Esophagus muscularis mucosa (tissue), 4 donors: ENCODE measurements at regions not wholly inside any gene's neighbourhood (a gene's known extent, or its start where the extent isn't known, plus 50 kb on each side); places are given as distances from the start of the nearest gene placed in this dataset.

Experiments
- EP300 ChIP-seq: sonication (generic); formaldehyde crosslinking; IDR thresholded peaks from one replicate; pipeline ENCODE4 v1.6.1; 2017; ENCODE audit warnings: antibody characterized with exemption
- POLR2A ChIP-seq: fragments of 450-650 bp; IDR thresholded peaks from one replicate; pipeline ENCODE4 v1.6.1; 2017; ENCODE audit warnings: antibody characterized with exemption, moderate library complexity, mild to moderate bottlenecking, low read depth
- TF ChIP-seq, protein P1 (sequence below), 3 experiments: fragments of 200-600 bp in 2 of 3; fragments of 450-650 bp in 1 of 3; sonication (generic) in 2 of 3; IDR thresholded peaks; one replicate each; pipeline ENCODE4 v1.5.1; 2017 to 2019; ENCODE audit warnings: antibody characterized with exemption in 3 of 3, mild to moderate bottlenecking in 2 of 3, moderate library complexity in 1 of 3

DNA sequence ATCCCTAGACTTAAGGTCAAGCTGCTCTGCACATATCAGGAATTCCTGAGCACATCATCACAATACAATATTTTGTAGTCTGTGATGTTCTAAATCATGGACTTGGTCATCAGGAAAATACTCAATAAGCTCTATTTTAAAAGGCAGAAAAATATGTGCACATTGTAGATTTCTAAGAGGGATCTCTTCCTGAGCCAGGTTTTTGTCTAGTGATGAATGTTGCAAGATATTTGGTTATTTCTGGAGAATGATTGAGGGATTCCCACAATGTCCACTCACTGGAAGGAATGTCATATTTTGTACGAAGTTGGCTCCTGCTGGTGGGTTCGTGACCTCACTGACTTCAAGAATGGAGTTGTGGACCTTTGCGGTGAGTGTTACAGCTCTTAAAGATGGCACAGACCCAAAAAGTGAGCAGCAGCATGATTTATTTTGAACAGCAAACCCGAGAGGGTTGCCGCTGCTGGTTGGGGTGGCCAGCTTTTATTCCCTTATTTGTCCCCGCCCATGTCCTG lies 300.9 kb upstream of the DCN start:
- TF ChIP-seq EP300, result no peak
- TF ChIP-seq, protein P1, sequence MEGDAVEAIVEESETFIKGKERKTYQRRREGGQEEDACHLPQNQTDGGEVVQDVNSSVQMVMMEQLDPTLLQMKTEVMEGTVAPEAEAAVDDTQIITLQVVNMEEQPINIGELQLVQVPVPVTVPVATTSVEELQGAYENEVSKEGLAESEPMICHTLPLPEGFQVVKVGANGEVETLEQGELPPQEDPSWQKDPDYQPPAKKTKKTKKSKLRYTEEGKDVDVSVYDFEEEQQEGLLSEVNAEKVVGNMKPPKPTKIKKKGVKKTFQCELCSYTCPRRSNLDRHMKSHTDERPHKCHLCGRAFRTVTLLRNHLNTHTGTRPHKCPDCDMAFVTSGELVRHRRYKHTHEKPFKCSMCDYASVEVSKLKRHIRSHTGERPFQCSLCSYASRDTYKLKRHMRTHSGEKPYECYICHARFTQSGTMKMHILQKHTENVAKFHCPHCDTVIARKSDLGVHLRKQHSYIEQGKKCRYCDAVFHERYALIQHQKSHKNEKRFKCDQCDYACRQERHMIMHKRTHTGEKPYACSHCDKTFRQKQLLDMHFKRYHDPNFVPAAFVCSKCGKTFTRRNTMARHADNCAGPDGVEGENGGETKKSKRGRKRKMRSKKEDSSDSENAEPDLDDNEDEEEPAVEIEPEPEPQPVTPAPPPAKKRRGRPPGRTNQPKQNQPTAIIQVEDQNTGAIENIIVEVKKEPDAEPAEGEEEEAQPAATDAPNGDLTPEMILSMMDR (IDR thresholded peaks at IDR 0.05), result no peak
- TF ChIP-seq POLR2A, result no peak
